ENCODE measurements at regions not wholly inside any gene's neighbourhood (a gene's known extent, or its start where the extent isn't known, plus 50 kb on each side); places are given as distances from the start of the nearest gene placed in this dataset.
A peak's percentile ranks its signal among the peaks of the same experiment; 100 is the strongest.

DNA sequence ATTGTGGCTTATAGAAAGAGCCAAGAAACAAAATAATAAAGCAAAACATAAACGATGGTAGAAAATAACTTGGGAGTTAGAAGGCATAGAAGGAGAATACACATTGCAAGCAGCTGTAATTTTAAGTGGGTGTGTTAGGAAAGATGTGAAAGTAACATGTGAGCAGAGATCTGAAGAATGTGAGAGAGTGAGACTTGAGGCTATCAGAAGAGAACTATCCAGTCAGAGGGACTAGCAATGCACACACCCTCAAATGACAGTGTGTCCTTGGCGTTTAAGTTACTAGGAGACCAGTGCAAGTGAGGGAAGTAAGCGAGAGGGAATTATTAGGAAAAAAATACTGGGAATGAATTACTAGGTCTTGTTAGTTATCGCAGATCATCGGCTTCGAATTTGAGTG is 304.9 kb downstream of the DSEL start:
- DNase-seq (no peak), ATAC-seq (no peak)
- H3K9me3 ChIP-seq = no peaks in the 10 kb centered on the region
- H3K4me1 ChIP-seq = no peaks in the 10 kb centered on the region
- H3K36me3 ChIP-seq = no peaks in the 10 kb centered on the region
- H3K27me3 ChIP-seq = no peaks in the 10 kb centered on the region
- no peak overlapping the region for H3K4me3 ChIP-seq
- 71 to 73% methylated on average over 6 of the region's 6 CpGs for WGBS, 2 donors
- TF ChIP-seq, protein P1, sequence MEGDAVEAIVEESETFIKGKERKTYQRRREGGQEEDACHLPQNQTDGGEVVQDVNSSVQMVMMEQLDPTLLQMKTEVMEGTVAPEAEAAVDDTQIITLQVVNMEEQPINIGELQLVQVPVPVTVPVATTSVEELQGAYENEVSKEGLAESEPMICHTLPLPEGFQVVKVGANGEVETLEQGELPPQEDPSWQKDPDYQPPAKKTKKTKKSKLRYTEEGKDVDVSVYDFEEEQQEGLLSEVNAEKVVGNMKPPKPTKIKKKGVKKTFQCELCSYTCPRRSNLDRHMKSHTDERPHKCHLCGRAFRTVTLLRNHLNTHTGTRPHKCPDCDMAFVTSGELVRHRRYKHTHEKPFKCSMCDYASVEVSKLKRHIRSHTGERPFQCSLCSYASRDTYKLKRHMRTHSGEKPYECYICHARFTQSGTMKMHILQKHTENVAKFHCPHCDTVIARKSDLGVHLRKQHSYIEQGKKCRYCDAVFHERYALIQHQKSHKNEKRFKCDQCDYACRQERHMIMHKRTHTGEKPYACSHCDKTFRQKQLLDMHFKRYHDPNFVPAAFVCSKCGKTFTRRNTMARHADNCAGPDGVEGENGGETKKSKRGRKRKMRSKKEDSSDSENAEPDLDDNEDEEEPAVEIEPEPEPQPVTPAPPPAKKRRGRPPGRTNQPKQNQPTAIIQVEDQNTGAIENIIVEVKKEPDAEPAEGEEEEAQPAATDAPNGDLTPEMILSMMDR (IDR thresholded peaks at IDR 0.05) = no peak
- H3K27ac ChIP-seq = no peak overlapping the region
- intact Hi-C loops (cut with DNase I) = loop anchor here in 4 of 10 donors (5.0 to 10.0 kb wide), 3 partner anchors 1413 to 1523 kb away; no protein-coding TSS in a partner anchor

DNA sequence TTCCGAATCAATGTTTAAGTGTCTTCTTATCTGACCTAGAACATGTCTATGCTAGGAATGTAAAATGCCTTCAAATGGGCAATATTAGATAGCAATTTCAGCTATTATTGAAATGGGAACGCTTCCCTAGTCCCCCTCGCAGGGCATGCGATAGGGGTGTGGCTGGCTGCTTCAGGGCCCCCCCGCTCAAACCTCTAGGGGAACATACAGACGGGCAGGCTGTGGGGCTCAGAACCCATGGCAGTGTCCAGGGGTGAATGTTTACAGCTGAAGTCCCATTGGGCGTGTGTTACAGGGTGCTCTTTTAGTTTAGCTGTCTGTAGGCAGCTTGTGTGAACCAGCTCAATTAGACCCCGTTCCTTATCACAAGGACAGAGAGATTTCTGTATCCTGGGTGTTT is 315.9 kb downstream of the DSEL start:
- DNase-seq (no peak), ATAC-seq (no peak)
- Histone ChIP-seq H3K9me3 (no peaks in the 10 kb centered on the region), H3K4me1 (no peaks in the 10 kb centered on the region), H3K27me3 (peaks cover 0 to 26% (median 3%) of the 10 kb centered on the region in 7 donors), H3K36me3 (no peaks in the 10 kb centered on the region), H3K27ac (no peak overlapping the region), H3K4me3 (no peak overlapping the region)
- intact Hi-C loops (cut with DNase I) = loop anchor here in 3 of 10 donors (1.0 to 5.0 kb wide), 3 partner anchors 96 to 98 kb away; no protein-coding TSS in a partner anchor
- TF ChIP-seq, protein P1 (IDR thresholded peaks at IDR 0.05) = no peak
- 65 to 67% methylated on average over 8 of the region's 8 CpGs for WGBS, 2 donors

GRCh38 chr18:67199993-67200617 is 316.4 kb downstream of the DSEL start:
- H3K4me3 ChIP-seq = no peak overlapping the region
- DNase-seq (no peak), ATAC-seq (no peak)
- TF ChIP-seq, protein P1 (IDR thresholded peaks at IDR 0.05) = peak in 8 of 9 donors; percentile 33 to 76 (median 64)
- no peaks in the 10 kb centered on the region for H3K4me1 ChIP-seq
- 40 to 44% methylated on average over 3 of the region's 3 CpGs for WGBS, 2 donors
- no peaks in the 10 kb centered on the region for H3K36me3 ChIP-seq
- H3K27me3 ChIP-seq = peaks cover 0 to 26% (median 3%) of the 10 kb centered on the region in 7 donors
- no peak overlapping the region for H3K27ac ChIP-seq
- H3K9me3 ChIP-seq = no peaks in the 10 kb centered on the region
- intact Hi-C loops (cut with DNase I) = loop anchor here in 8 of 10 donors (1.0 to 10.0 kb wide), 4 partner anchors 95 to 98 kb away; no protein-coding TSS in a partner anchor

GRCh38 chr18:67194886-67195285 is 321.6 kb downstream of the DSEL start:
- Histone ChIP-seq H3K9me3 (no peaks in the 10 kb centered on the region), H3K27me3 (peaks cover 0 to 5% (median 0%) of the 10 kb centered on the region in 7 donors), H3K36me3 (no peaks in the 10 kb centered on the region), H3K4me1 (no peaks in the 10 kb centered on the region), H3K27ac (no peak overlapping the region), H3K4me3 (no peak overlapping the region)
- ATAC-seq (no peak), DNase-seq (no peak)
- TF ChIP-seq, protein P1 (IDR thresholded peaks at IDR 0.05) = no peak
- 48% methylated on average over 5 of the region's 5 CpGs for WGBS, 2 donors
- intact Hi-C loops (cut with DNase I) = loop anchor here in 5 of 10 donors (5.0 to 10.0 kb wide), 3 partner anchors 90 to 1263 kb away; no protein-coding TSS in a partner anchor

All from heart right ventricle (tissue), 16 donors.